Small intestine (tissue), 7 donors: ENCODE measurements at regions not wholly inside any gene's neighbourhood (a gene's known extent, or its start where the extent isn't known, plus 50 kb on each side); places are given as distances from the start of the nearest gene placed in this dataset.
A peak's percentile ranks its signal among the peaks of the same experiment; 100 is the strongest.

Source experiments
- DNase-seq, 2 donors: peaks; one replicate each; pipeline versions ENCODE4 v3.0.0 to v3.0.0-alpha.2; 2013
- FAIRE-seq: peaks from 2 replicates; lab custom pipeline; 2012; peaks lifted over from hg19 to GRCh38; lab: Jason Lieb, UNC
- H3K27ac ChIP-seq, 3 donors: one replicate each; pipeline ENCODE4 v1.5.1; 2013; ENCODE audit warnings: low read length in 2 of 3, mild to moderate bottlenecking in 2 of 3, control low read depth in 1 of 3, inconsistent platforms in 1 of 3, low read depth in 1 of 3, moderate library complexity in 1 of 3
- H3K27me3 ChIP-seq, 3 donors: one replicate each; pipeline ENCODE4 v1.6.1; 2013; ENCODE audit warnings: low read length in 3 of 3, inconsistent platforms in 1 of 3; ENCODE audit not compliant: control insufficient read depth in 3 of 3, insufficient read depth in 3 of 3
- H3K36me3 ChIP-seq, 3 donors: one replicate each; pipeline ENCODE4 v1.6.1; 2013; ENCODE audit warnings: low read length in 3 of 3, inconsistent platforms in 1 of 3, low read depth in 1 of 3, mild to moderate bottlenecking in 1 of 3, moderate library complexity in 1 of 3; ENCODE audit not compliant: control insufficient read depth in 3 of 3, insufficient read depth in 2 of 3
- H3K4me1 ChIP-seq, 3 donors: one replicate each; pipeline ENCODE4 v1.6.1; 2013; ENCODE audit warnings: low read length in 2 of 3, inconsistent platforms in 1 of 3, low read depth in 1 of 3, mild to moderate bottlenecking in 1 of 3, moderate library complexity in 1 of 3; ENCODE audit not compliant: control insufficient read depth in 3 of 3, insufficient read depth in 2 of 3
- H3K4me3 ChIP-seq, 3 donors: one replicate each; pipeline ENCODE4 v1.5.1; 2013; ENCODE audit warnings: low read length in 3 of 3, control low read depth in 1 of 3, inconsistent platforms in 1 of 3, low read depth in 1 of 3, mild to moderate bottlenecking in 1 of 3, moderate library complexity in 1 of 3
- H3K9me3 ChIP-seq, 2 donors: one replicate each; pipeline ENCODE4 v1.6.1; 2013; ENCODE audit warnings: low read depth in 1 of 2, low read length in 1 of 2; ENCODE audit not compliant: control insufficient read depth in 2 of 2, insufficient read depth in 1 of 2
- WGBS, 3 donors: extraction: QIAGEN DNeasy Blood & Tissue Kit; methylation state at CpG; one replicate each; pipeline ENCODE4 v1.1.7; 2013; 5-methylcytosine and 5-hydroxymethylcytosine counted together
- donor health status: healthy with polysubstance abuse.
- donor health status: control.
- donor health status: control.
- donor health status: Bipolar disorder and iron deficiency.
- donor health status: healthy.

DNA sequence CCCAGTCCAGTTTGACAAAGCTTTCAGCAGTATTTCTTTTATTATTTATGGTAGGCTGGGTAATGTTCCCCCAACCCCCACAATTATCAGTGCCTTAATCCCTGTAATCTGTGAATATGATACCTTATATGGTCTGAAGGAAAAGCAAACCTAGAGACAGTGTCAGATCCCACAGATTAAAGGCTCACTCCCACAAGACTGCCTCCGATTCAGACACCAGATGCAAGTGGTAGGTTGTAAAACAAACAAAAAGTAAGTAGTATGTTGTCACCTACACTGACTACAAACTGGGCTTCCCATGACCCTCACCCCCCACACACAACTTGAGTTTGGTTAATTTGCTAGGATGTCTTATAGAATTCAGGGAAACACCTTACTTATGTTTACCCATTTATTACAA, 201.2 kb downstream of the NSG2 start:
- DNase-seq (no peak), FAIRE-seq (no peak)
- peaks cover 0 to 6% (median 0%) of the 10 kb centered on the region in 3 donors for H3K27me3 ChIP-seq
- no peaks in the 10 kb centered on the region for H3K4me1 ChIP-seq
- H3K4me3 ChIP-seq, result no peak overlapping the region
- no peak overlapping the region for H3K27ac ChIP-seq
- peaks cover 0 to 2% of the 10 kb centered on the region in 2 donors for H3K9me3 ChIP-seq
- H3K36me3 ChIP-seq, result no peaks in the 10 kb centered on the region
- WGBS, 3 donors, result 22 to 30% (median 24%) methylated on average over 1 of the region's 1 CpG

DNA sequence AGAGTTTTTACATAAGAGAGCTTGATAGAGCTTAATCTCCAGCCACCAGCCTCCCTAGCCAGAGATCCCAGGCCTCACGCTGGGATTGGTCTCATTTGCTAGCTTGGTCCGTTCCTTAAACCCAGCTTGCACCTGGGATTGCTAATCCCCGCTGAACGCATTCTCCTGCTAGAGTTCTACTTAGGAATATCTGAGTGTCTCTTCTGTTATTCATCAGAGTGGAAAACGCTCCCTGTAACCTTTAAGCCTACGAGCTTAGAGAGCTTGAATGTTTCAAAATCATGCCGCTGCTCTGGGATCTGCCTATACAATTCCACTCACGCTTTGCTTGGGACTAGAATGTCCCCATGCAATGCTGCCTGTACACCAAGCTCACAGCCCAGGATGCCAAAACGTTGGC, 201.8 kb downstream of the NSG2 start:
- Histone ChIP-seq H3K4me1 (no peaks in the 10 kb centered on the region), H3K27ac (no peak overlapping the region), H3K4me3 (no peak overlapping the region), H3K27me3 (peaks cover 0 to 6% (median 0%) of the 10 kb centered on the region in 3 donors), H3K9me3 (peaks cover 0 to 2% of the 10 kb centered on the region in 2 donors), H3K36me3 (no peaks in the 10 kb centered on the region)
- no peak for DNase-seq
- WGBS, 3 donors, result 80 to 84% (median 84%) methylated on average over 9 of the region's 9 CpGs
- no peak for FAIRE-seq

DNA sequence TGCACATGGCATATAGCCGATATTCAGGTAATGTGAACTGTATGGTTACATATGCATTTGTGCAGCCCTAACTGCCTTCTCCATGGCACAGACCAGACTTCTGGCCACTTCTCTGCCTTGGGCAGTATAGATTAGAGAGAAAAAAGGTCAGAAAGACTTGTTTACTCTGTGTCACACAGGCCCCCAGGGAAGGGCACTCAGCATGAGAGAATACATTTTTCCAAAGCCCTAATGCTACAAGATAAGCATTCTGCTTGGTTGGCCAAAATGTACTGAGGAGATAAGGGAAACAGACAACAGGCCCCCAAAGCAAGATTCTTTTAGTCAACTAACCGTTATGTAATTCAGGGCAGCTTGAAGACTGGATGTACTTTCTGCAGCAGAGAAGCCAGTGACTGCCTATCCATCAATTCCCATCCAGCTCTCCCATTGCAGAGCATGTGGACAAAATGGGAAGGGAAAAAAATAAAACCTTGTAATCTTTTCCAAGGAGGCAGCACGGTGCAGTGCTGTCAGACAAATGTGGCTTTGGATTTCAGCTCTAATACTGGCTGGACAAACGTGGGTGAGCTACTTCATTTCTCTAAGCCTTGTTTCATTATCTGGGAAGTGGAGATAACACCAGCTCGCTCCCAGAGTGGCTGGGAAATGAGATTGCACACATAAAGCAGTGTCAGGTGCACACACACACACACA, 205.9 kb downstream of the NSG2 start:
- DNase-seq (no peak), FAIRE-seq (no peak)
- no peak overlapping the region for H3K4me3 ChIP-seq
- no peaks in the 10 kb centered on the region for H3K9me3 ChIP-seq
- no peak overlapping the region for H3K27ac ChIP-seq
- H3K36me3 ChIP-seq, result no peaks in the 10 kb centered on the region
- no peaks in the 10 kb centered on the region for H3K4me1 ChIP-seq
- H3K27me3 ChIP-seq, result peaks cover 0 to 6% (median 0%) of the 10 kb centered on the region in 3 donors
- 26 to 38% (median 26%) methylated on average over 5 of the region's 5 CpGs for WGBS, 3 donors

DNA sequence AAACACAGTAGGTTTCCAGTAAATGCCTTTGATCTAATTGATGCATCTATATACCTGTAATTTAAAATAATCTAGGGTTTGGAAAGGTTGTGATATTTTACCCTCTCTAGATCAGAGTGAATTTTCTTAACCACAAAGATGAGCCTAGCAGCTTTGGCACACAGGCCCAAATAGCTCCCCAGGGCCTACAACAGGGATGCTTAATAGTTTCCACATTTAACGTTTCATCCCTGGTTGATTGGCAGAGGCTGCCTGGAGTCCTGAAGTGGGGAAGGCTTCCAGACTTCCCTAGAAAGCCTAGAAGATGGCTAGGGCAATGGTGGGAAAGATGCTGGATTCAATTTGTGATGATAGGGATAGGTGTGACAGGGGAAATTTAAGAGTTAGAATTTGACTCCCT, 206.6 kb downstream of the NSG2 start:
- no peak overlapping the region for H3K4me3 ChIP-seq
- H3K9me3 ChIP-seq, result no peaks in the 10 kb centered on the region
- DNase-seq (no peak), FAIRE-seq (no peak)
- H3K27me3 ChIP-seq, result peaks cover 0 to 6% (median 0%) of the 10 kb centered on the region in 3 donors
- 49 to 68% (median 58%) methylated on average over 1 of the region's 1 CpG for WGBS, 3 donors
- no peaks in the 10 kb centered on the region for H3K4me1 ChIP-seq
- H3K27ac ChIP-seq, result no peak overlapping the region
- H3K36me3 ChIP-seq, result no peaks in the 10 kb centered on the region

DNA sequence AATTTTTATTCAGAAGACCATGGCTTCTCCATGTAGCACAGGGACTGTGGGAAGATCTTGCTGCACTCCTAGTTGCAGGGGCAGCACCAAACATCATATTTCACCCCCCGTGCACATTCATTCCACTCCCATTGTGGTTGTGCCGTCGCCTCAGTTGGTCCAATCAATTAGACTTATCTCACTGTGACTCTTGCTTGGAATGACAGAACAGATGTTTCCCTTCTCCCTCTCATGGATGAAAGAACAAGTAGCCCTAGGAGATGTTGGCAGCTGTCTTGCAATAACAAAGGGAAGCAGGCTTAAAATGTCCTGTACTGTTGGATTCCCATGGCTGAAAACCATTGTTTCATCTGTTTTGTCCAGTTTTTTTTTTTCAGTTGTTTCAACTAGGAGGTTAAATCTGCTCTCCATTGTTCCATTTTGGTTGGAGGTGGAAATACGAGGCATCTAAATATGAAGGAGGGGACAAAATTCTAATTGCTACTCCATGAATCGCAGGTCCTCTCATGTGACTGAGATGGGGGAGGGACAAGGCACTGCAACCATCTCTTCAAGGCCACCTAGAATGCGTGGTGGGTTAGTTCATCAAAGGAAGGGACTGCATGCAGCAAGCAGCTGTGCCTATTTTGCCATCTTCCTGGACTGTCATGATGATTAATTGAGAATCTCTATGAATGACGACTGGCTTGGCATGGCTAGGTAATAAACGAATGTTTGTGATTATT, 214.4 kb downstream of the NSG2 start:
- Histone ChIP-seq H3K27ac (no peak overlapping the region), H3K27me3 (peaks cover 0 to 3% (median 0%) of the 10 kb centered on the region in 3 donors), H3K9me3 (no peaks in the 10 kb centered on the region), H3K36me3 (no peaks in the 10 kb centered on the region), H3K4me3 (no peak overlapping the region), H3K4me1 (no peaks in the 10 kb centered on the region)
- FAIRE-seq, result no peak
- 67 to 76% (median 69%) methylated on average over 8 of the region's 8 CpGs for WGBS, 3 donors
- DNase-seq, result no peak

DNA sequence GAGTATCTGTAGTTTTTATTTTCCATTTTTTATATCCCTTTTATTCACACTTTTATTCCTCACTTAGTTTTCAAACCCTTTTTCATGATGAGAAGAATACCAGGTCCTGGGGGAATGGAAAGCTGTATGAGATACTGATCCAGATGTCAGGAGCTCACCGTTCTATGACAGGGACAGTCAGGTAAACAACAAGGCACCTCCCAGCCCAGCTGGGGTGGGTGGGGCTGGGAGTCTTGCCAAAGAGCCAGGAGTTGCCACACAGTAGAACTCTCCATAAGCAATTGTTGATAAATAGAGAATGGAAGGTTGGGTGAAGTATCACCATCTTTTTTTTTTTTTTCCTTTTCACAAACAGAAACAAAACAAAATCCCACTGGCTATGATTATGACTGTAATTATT, 225.8 kb downstream of the NSG2 start:
- Histone ChIP-seq H3K9me3 (no peaks in the 10 kb centered on the region), H3K4me3 (no peak overlapping the region), H3K27ac (no peak overlapping the region), H3K27me3 (no peaks in the 10 kb centered on the region), H3K36me3 (no peaks in the 10 kb centered on the region), H3K4me1 (no peaks in the 10 kb centered on the region)
- WGBS, 3 donors, result 18 to 25% (median 22%) methylated on average over 1 of the region's 1 CpG
- FAIRE-seq (no peak), DNase-seq (no peak)

DNA sequence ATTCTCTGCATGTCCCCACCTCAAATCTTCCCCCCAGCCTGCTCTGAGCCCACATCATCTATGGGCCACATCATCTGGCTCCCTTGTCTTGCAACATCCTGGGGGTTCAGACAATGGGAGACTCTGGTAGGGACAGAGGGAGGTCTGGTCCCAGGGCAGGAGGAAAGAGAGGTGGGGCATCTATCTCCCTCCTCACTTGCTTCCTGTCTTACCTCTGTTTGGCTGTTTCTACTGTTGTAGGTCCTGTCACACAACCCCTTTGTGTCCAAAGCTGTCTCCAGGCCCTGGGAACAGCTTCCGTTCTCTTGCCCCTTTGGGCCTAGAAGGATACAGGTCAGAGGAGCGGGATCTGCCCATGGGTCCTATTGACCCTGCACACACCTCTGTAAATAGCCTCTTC, 227.2 kb downstream of the NSG2 start:
- Histone ChIP-seq H3K36me3 (no peaks in the 10 kb centered on the region), H3K4me1 (no peaks in the 10 kb centered on the region), H3K4me3 (no peak overlapping the region), H3K27ac (peak overlapping the region in 1 of 3 donors; percentile 79), H3K9me3 (peaks cover 0 to under 1% of the 10 kb centered on the region in 2 donors), H3K27me3 (no peaks in the 10 kb centered on the region)
- DNase-seq, result no peak
- WGBS, 3 donors, result 87 to 97% (median 91%) methylated on average over 2 of the region's 2 CpGs
- FAIRE-seq, result no peak

DNA sequence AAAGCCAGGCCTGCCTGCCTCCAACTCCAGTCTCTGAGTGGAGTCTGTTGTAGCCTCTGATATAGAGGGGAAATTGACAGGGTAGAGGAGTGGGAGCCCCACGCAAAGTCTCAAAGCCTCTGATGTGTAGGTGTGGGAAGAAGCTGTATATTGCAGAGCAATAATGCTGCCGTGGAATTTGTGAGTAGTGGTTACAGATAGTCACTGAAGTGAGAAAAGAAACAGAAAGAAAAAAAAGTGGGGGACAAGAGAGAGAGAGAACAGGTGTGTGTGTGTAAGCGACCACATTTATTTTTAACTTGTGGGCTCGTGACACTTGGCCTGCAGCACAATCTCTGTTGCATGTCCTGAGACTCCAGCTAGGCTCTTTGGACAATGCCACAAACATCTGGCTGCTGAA, 227.8 kb downstream of the NSG2 start:
- Histone ChIP-seq H3K36me3 (no peaks in the 10 kb centered on the region), H3K27me3 (no peaks in the 10 kb centered on the region), H3K27ac (peak overlapping the region in 1 of 3 donors; percentile 66), H3K9me3 (peaks cover 0 to 2% of the 10 kb centered on the region in 2 donors), H3K4me3 (no peak overlapping the region), H3K4me1 (no peaks in the 10 kb centered on the region)
- WGBS, 3 donors, result 46 to 51% (median 49%) methylated on average over 4 of the region's 4 CpGs
- DNase-seq, result no peak
- FAIRE-seq, result no peak
